ENCODE measurements at regions not wholly inside any gene's neighbourhood (a gene's known extent, or its start where the extent isn't known, plus 50 kb on each side); places are given as distances from the start of the nearest gene placed in this dataset.

DNA sequence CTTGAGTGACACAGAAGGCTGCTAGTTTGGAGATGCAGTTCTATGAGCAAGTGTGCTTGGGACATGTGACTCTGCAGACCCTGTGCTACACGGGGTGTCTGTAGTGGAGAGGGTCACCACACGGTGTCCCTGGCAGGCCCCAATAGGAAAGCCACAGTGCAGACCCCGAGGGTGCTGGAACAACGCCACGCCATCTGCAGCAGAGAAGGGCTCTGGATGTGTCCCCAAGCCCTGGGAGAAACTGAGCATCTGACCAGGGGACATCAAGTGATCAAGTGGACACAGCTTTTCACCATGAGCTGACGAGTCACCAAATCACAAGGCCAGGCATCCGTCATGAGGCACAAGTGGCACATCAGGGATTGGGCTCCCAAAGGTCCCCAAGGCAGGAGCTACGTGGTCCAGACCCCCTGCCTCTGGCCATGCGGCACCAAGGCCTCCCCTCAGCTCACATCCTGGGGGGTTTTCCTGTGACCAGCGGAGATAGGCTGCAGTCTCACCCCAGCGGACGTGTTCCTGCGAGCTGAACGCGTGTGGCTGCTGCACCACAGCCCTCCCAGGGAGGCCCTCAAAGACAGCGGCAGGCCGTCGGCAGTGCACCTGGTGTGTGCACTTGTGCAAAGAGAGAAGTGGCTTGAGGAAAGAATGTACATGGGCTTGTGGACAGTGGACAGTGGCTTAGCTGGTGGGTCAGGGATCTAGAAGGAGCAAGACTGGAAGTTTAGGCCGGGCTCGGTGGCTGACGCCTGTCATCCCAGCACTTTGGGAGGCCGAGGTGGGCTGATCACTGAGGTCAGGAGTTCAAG is 96.7 kb downstream of the RPS6KA4 start:
- DNase-seq (no peak), ATAC-seq (no peak)
- intact Hi-C loops (cut with DNase I): loop anchor here (2.0 to 10.0 kb wide), 2 partner anchors 193 to 199 kb away; no protein-coding TSS in a partner anchor

DNA sequence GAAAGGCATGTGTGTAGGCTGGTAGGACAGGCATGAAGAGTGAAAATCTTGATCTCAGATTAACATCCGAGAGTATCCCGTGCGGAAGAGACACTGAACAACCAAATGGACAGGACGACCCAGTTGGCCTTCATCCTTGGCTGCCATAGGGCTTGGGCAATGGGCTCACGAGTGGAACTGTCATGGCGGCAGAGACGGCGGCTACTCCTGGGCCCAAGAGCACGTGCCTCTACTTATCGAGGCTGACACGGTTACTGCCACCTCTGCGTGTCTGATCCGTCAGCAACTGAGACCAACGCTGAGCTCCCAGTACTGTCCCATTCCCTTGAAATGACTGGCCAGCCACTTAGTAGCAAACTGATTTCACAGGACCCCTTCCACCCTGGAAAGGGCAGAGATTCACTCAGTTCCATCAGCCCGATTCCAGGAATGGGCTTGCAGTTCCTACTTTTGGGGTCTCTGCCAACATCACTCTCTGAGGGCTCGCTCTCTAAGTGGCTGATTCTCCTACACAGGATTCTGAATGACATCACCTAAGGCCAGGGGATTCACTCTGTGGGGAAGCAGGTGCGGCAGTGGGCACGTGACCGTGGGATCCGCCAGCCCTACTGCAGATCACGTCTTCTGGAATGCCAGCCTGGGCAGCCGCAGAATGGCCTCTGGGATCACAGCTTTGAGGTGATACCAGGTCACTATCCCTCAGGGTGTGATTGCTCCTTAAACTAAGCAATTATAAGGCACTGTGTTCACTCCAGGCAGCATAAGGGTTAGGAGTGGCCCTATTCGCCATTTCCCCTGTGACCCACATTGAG is 97.8 kb downstream of the RPS6KA4 start:
- DNase-seq (no peak), ATAC-seq (no peak)
- intact Hi-C loops (cut with DNase I): loop anchor here in 1 of 2 donors (10.0 kb wide), 1 partner anchor 198 kb away; no protein-coding TSS in a partner anchor

GRCh38 chr11:64457416-64458010 is 98.2 kb upstream of the SLC22A11 start:
- DNase-seq (no peak), ATAC-seq (no peak)
- intact Hi-C loops (cut with DNase I): loop anchor here in 1 of 2 donors (10.0 kb wide), 1 partner anchor 197 kb away; no protein-coding TSS in a partner anchor

- ATAC-seq: no peak
- intact Hi-C loops (cut with DNase I): loop anchor here in 1 of 2 donors (10.0 kb wide), 1 partner anchor 196 kb away; no protein-coding TSS in a partner anchor
- no peak for DNase-seq
Measured at GRCh38 chr11:64458997-64459396, 96.7 kb upstream of the SLC22A11 start.

- ATAC-seq (no peak), DNase-seq (no peak)
- intact Hi-C loops (cut with DNase I): loop anchor here in 1 of 2 donors (10.0 kb wide), 1 partner anchor 195 kb away; no protein-coding TSS in a partner anchor
Measured at GRCh38 chr11:64459609-64460008, 96.1 kb upstream of the SLC22A11 start.

GRCh38 chr11:64461081-64461480 is 94.7 kb upstream of the SLC22A11 start:
- ATAC-seq: no peak
- intact Hi-C loops (cut with DNase I): no loop called here
- no peak for DNase-seq

DNA sequence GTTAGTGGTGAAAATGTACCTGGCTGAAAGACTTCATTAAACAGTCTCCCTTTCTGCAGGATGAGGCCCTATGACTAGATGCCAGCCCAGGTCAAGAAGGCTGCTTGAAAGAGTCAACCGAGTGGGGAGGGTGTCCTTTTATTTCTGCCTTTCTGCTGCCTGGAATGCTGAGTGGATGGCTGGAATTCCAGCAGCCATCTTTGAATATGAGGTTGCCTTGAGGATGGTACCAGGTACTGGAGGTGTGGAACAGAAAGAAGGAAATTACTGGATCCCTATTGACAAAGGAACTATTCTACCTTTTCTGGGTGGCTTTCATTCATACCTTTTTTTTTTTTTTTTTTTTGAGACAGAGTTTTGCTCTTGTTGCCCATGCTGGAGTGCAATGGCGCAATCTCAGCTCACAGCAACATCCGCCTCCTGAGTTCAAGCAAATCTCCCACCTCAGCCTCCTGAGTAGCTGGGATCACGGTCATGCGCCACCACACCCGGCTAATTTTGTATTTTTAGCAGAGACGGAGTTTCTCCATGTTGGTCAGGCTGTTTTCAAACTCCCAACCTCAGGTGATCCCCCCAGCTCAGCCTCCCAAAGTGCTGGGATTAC is 89.5 kb upstream of the SLC22A11 start:
- no peak for DNase-seq
- no peak for ATAC-seq
- intact Hi-C loops (cut with DNase I): no loop called here

DNA sequence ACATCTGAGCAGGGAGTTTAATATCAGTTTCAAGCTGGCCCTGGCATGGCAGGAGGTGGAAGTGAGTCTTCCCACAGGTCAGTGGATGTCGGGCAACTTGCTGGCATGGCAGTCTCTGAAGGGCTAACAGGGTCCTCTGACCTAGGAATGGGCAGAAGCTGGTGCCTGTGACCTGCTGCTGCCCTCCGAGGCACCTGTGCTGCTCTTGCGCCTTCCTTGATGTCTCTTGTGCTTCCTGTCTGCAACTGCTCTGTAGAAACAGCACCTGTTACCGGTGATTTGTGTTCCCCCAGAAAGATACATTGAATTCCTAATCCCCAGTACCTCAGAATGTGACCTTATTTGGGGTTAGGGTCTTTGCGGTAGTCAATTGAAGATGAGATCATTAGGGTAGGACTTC is 86.5 kb upstream of the SLC22A11 start:
- intact Hi-C loops (cut with DNase I): no loop called here
- no peak for ATAC-seq
- no peak for DNase-seq

- intact Hi-C loops (cut with DNase I): no loop called here
- DNase-seq (no peak), ATAC-seq (no peak)
Measured at GRCh38 chr11:64472593-64473455, 82.9 kb upstream of the SLC22A11 start.

DNA sequence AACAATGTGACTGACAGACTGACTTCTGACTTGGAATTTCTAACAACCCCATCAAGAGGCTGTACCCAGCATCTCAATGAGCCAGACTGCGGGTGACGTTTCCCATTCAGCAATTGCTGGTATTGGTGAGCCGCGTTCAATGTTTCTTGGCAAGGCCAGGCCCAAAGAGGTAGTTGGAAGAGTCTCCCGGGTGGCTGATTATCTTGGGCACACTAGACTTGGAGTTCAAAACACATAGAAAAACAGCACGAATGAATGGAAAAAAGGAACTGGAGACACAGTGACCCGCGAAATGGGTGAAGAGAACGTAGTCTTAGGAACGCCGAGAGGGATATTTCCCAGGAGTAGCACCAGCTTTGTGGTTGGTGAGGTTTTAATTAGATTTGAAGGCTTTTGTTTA is 81.1 kb upstream of the SLC22A11 start:
- DNase-seq (no peak), ATAC-seq (no peak)
- intact Hi-C loops (cut with DNase I): no loop called here

DNA sequence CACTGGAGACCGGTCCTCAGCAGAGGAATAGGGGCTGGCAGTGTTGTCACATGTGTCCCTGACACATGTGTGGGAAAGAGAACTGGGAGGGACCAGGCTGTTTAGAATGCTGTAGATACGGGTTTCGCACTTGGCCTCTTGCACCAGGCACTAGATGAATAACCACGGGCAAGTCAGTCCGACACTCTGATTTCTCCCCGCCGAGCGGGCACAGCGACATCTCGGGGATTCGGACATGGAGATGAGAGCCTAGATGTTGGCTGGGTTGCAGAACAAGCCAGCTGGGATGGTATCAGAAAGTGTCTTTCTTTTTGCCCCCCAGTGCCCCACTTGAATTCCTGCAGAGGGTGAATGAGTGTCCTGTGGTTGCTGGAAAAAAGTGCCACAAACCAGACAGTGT is 80.6 kb upstream of the SLC22A11 start:
- DNase-seq: no peak
- intact Hi-C loops (cut with DNase I): no loop called here
- no peak for ATAC-seq

GRCh38 chr11:64476881-64477280 is 78.9 kb upstream of the SLC22A11 start:
- ATAC-seq (no peak), DNase-seq (no peak)
- intact Hi-C loops (cut with DNase I): no loop called here

GRCh38 chr11:64477675-64478074 is 78.1 kb upstream of the SLC22A11 start:
- ATAC-seq: no peak

DNA sequence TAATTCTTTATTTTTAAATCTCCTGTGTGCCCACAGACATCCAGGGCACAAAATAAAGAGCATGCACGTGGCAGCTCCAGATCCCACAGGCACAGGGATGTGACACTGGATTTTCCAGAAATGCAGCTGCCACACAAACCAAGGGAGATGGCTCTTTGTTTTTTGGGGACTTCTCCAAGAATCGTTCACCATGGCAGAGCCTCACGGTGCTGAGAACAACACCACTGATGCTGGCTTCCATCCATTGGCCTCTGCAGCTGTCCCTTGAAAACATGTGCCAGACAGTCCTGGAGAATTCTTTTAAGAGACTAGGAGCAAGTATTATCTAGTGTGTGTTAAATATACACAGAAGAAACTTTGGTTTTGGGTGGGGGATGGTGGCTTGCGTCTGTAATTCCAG is 73.2 kb upstream of the SLC22A11 start:
- intact Hi-C loops (cut with DNase I): no loop called here

More at GRCh38 chr11:64477675-64478074, 78.1 kb upstream of the SLC22A11 start:
- intact Hi-C loops (cut with DNase I): no loop called here
- no peak for DNase-seq

GRCh38 chr11:64484191-64485022 is 71.3 kb upstream of the SLC22A11 start:
- DNase-seq: no peak
- intact Hi-C loops (cut with DNase I): no loop called here
- no peak for ATAC-seq

More for the DNA sequence above, 73.2 kb upstream of the SLC22A11 start:
- ATAC-seq: no peak
- no peak for DNase-seq

GRCh38 chr11:64485074-64485473 is 70.7 kb upstream of the SLC22A11 start:
- DNase-seq (no peak), ATAC-seq (no peak)
- intact Hi-C loops (cut with DNase I): no loop called here

- intact Hi-C loops (cut with DNase I): no loop called here
- DNase-seq (peak; percentile 42), ATAC-seq (peak; percentile 47 to 67)
Measured at GRCh38 chr11:64489831-64490441, 65.8 kb upstream of the SLC22A11 start.
